Osteoblast (primary cell): ENCODE measurements at regions not wholly inside any gene's neighbourhood (a gene's known extent, or its start where the extent isn't known, plus 50 kb on each side); places are given as distances from the start of the nearest gene placed in this dataset.

Source experiments
- DNase-seq: peaks from one replicate; pipeline ENCODE4 v3.0.0; 2011; ENCODE audit warnings: low spot score, mixed read lengths; ENCODE audit not compliant: insufficient read length; ENCODE audit errors: missing footprints
- H2AFZ ChIP-seq: 2 replicates; pipeline ENCODE4 v1.6.0; 2011; ENCODE audit warnings: mild to moderate bottlenecking, low read length
- H3K27ac ChIP-seq: 2 replicates; pipeline ENCODE4 v1.5.1; 2011; ENCODE audit warnings: mild to moderate bottlenecking, low read depth, low read length, moderate library complexity
- H3K27me3 ChIP-seq: 2 replicates; pipeline ENCODE4 v1.6.0; 2012; ENCODE audit warnings: mild to moderate bottlenecking, control low read depth, inconsistent platforms, low read length, moderate library complexity; ENCODE audit not compliant: insufficient read depth
- H3K36me3 ChIP-seq: 2 replicates; pipeline ENCODE4 v1.5.1; 2011; ENCODE audit warnings: mild to moderate bottlenecking, low read length, control low read depth, moderate library complexity; ENCODE audit not compliant: insufficient read depth
- H3K4me1 ChIP-seq: 2 replicates; pipeline ENCODE4 v1.5.1; 2011; ENCODE audit warnings: mild to moderate bottlenecking, low read length, control low read depth, moderate library complexity; ENCODE audit not compliant: insufficient read depth
- H3K4me2 ChIP-seq: 2 replicates; pipeline ENCODE4 v1.6.0; 2011; ENCODE audit warnings: mild to moderate bottlenecking, low read length; ENCODE audit not compliant: insufficient read depth
- H3K4me3 ChIP-seq: fragments of 200-600 bp; sonication (generic); 3 replicates; pipeline ENCODE4 v1.5.1; 2012; ENCODE audit warnings: mild to moderate bottlenecking, low read length, inconsistent platforms; ENCODE audit not compliant: insufficient read depth
- H3K79me2 ChIP-seq: 2 replicates; pipeline ENCODE4 v1.6.0; 2012; ENCODE audit warnings: mild to moderate bottlenecking, low read length, control low read depth, inconsistent platforms; ENCODE audit not compliant: insufficient read depth
- H3K9me3 ChIP-seq: 2 replicates; pipeline ENCODE4 v1.5.1; 2011; ENCODE audit warnings: low read depth, low read length, control low read depth
- H4K20me1 ChIP-seq: 2 replicates; pipeline ENCODE4 v1.6.0; 2012; ENCODE audit warnings: mild to moderate bottlenecking, low read length, control low read depth; ENCODE audit not compliant: insufficient read depth
- TF ChIP-seq, protein P1 (sequence below): IDR thresholded peaks from 2 replicates; pipeline ENCODE4 v1.5.1; 2011; ENCODE audit warnings: mild to moderate bottlenecking, low read depth, low read length, moderate library complexity; ENCODE audit errors: extremely low read depth

DNA sequence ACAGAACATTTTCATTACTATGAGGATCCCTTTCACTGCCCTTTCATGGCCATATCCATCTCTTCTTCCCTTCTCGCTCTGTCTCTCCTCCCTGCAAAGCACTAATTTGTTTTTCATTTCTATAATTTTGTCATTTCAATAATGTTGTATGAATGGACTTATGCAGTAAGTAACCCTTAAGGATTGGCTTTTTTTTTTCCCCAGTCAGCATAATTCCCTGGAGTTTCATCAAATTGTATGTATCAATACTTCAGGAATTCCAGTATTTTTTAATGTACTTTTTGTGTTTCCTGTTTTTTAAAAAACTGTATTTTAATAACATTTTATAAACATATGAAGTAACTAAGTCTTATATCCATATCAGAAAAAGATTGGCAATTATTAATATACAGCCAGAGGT, 1016.0 kb upstream of the SEMA6D start:
- no peaks in the 10 kb centered on the region for H4K20me1 ChIP-seq
- no peaks in the 10 kb centered on the region for H3K79me2 ChIP-seq
- no peaks in the 10 kb centered on the region for H3K36me3 ChIP-seq
- H3K27me3 ChIP-seq, result no peaks in the 10 kb centered on the region
- no peak overlapping the region for H3K4me3 ChIP-seq
- H3K27ac ChIP-seq, result no peak overlapping the region
- no peaks in the 10 kb centered on the region for H3K4me1 ChIP-seq
- no peak overlapping the region for H2AFZ ChIP-seq
- H3K9me3 ChIP-seq, result peaks cover under 1% of the 10 kb centered on the region
- TF ChIP-seq, protein P1, sequence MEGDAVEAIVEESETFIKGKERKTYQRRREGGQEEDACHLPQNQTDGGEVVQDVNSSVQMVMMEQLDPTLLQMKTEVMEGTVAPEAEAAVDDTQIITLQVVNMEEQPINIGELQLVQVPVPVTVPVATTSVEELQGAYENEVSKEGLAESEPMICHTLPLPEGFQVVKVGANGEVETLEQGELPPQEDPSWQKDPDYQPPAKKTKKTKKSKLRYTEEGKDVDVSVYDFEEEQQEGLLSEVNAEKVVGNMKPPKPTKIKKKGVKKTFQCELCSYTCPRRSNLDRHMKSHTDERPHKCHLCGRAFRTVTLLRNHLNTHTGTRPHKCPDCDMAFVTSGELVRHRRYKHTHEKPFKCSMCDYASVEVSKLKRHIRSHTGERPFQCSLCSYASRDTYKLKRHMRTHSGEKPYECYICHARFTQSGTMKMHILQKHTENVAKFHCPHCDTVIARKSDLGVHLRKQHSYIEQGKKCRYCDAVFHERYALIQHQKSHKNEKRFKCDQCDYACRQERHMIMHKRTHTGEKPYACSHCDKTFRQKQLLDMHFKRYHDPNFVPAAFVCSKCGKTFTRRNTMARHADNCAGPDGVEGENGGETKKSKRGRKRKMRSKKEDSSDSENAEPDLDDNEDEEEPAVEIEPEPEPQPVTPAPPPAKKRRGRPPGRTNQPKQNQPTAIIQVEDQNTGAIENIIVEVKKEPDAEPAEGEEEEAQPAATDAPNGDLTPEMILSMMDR, result no peak
- no peak overlapping the region for H3K4me2 ChIP-seq
- no peak for DNase-seq

DNA sequence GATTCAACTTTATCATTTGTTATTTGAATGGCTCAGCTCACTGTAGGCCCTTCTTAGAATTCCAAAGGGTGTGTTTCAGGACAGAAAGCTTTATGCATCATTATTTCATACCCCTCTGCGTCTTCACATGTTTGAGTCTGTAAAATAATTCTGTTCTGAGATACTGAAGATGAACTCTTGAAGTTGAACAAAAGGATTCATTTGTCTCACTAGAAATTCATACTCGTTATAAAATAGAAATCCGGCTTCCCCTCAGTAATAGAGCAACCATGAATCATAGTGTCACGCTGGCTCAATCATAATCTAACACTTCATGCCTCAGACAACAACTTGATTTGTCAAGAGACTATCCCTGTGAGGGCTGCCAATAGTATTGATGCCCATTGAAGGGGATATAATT, 1015.4 kb upstream of the SEMA6D start:
- Histone ChIP-seq H3K27me3 (no peaks in the 10 kb centered on the region), H2AFZ (no peak overlapping the region), H3K36me3 (no peaks in the 10 kb centered on the region), H3K4me3 (no peak overlapping the region), H4K20me1 (no peaks in the 10 kb centered on the region), H3K4me2 (no peak overlapping the region), H3K27ac (no peak overlapping the region), H3K9me3 (no peaks in the 10 kb centered on the region), H3K4me1 (no peaks in the 10 kb centered on the region), H3K79me2 (no peaks in the 10 kb centered on the region)
- no peak for DNase-seq
- TF ChIP-seq, protein P1, result no peak

DNA sequence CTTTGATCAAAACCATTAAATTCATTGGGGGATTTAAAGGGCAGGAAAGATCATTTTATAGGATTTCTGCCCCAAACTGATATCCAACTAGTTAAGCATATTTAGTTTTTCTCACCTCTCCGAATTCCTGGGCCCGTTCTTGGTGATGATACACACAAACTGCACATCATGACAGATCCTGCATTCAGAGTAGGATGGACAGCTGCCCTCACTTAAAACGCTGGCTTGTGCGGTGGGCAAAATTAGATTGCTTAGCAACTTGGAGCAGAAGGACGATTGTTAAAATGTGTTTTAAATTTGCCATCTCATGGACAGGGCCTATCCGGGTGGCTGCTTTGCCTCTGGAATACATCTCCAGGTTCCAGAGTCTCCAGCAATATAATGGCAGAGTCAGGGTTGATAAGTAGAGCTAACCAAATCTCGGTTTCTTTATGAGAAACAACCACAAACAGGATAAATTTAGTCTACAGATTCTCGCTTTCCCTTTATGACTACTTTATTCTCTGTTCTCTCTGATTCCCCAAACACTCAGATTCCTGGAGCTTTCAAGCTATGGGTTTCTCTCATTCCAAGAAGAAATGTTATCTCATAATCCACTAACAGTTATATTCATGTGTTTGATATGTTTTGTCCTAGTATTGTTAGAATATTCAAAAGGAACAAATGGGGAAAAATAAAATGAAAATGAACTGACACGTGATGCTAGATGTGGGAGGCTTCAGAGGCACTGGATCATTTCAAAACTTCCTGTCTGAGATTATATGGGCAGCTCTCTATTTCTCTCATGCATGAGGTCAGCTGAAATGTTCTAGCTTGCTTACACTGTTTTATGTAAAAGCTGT, 1014.1 kb upstream of the SEMA6D start:
- H3K4me2 ChIP-seq, result no peak overlapping the region
- TF ChIP-seq, protein P1, result no peak
- H3K79me2 ChIP-seq, result no peaks in the 10 kb centered on the region
- no peaks in the 10 kb centered on the region for H3K9me3 ChIP-seq
- H4K20me1 ChIP-seq, result no peaks in the 10 kb centered on the region
- no peaks in the 10 kb centered on the region for H3K36me3 ChIP-seq
- DNase-seq, result no peak
- H3K4me3 ChIP-seq, result no peak overlapping the region
- no peaks in the 10 kb centered on the region for H3K27me3 ChIP-seq
- no peak overlapping the region for H2AFZ ChIP-seq
- no peak overlapping the region for H3K27ac ChIP-seq
- no peaks in the 10 kb centered on the region for H3K4me1 ChIP-seq

DNA sequence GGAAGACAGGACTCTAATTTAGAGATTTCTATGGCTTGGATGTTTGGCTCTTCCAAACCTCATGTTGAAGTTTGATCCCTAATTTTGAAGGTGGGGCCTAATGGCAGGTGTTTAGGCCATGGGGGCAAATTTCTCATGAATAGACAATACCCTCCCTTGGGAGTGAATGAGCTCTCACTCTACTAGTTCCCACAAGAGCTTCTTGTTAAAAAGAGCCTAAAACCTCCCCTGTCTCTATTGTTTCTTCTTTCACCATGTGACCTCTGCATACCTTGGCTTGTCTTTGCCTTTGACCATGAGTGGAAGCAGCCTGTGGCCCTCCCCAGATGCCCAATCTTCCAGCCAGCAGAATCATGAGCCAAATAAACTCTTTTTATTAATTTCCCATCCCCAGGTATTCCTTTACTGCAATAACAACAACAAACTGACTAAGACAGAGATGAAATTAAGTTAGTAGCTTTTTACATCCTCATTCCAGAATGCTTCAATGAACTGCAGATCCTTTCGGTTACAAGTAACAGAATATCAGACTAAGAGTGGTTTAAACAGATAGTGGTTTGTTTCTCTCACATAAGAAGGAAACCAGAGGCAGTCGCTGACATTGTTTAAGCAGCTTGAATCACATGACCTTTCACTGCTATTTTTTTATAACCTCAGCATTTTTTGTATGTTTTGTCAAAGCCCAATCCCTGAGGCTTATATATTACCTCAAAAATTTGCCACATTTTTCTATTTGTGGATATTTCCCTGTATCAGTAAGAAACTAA, 1013.3 kb upstream of the SEMA6D start:
- H3K79me2 ChIP-seq, result no peaks in the 10 kb centered on the region
- TF ChIP-seq, protein P1, result no peak
- no peaks in the 10 kb centered on the region for H3K27me3 ChIP-seq
- H3K4me3 ChIP-seq, result no peak overlapping the region
- H3K4me1 ChIP-seq, result no peaks in the 10 kb centered on the region
- DNase-seq, result no peak
- no peak overlapping the region for H3K4me2 ChIP-seq
- H4K20me1 ChIP-seq, result no peaks in the 10 kb centered on the region
- H2AFZ ChIP-seq, result no peak overlapping the region
- H3K36me3 ChIP-seq, result no peaks in the 10 kb centered on the region
- H3K9me3 ChIP-seq, result no peaks in the 10 kb centered on the region
- H3K27ac ChIP-seq, result no peak overlapping the region
